ENCODE measurements at regions not wholly inside any gene's neighbourhood (a gene's known extent, or its start where the extent isn't known, plus 50 kb on each side); places are given as distances from the start of the nearest gene placed in this dataset.

DNA sequence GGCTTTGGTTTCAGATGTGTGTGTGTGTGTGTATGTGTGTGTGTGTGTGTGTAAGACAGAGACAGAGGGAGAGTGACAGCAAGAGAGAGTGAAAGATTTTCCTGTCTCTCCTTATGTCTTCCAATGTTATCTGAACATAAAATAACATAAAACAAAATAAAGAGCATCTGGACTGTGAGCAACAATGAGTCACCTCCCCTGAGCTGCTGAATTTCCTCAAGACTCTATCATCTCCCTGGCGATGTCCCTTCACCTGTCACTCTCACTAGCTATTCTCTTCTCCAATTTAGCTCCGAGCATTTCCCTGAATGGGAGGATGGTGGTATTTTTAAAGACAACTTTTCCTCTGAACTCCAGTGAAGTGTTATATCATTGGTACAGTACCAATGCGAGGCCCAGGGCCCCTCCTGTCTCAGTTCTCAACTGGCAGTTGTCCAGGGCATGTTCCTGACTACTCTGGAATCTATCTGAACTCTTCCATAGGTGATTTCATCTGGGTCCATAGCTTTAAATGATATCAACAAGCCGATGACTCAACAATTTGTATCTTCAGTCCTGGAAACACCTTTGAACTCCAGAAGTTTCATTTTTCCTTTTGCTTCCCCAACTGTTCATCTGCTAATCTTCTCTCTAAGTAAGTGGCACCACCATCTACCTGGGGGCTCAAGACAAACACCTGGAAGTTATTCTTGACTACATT is 195.0 kb upstream of the CLNK start:
- intact Hi-C loops (cut with micrococcal nuclease) = no loop called here
- Histone ChIP-seq H3K56ac (ENCODE audit: extremely low read depth, insufficient read depth, low read length) (no peak overlapping the region), H3K27ac (ENCODE audit: insufficient read depth, low read length) (no peak overlapping the region), H4K91ac (ENCODE audit: insufficient read depth, low read depth, low read length) (no peak overlapping the region), H3K4me2 (ENCODE audit: low read depth, low read length) (no peak overlapping the region), H2BK5ac (ENCODE audit: low read depth, low read length, poor library complexity, severe bottlenecking) (no peak overlapping the region), H3K36me3 (ENCODE audit: control insufficient read depth, insufficient read depth, low read length) (no peaks in the 10 kb centered on the region), H2AK9ac (replicated peaks; ENCODE audit: low read depth, low read length, poor library complexity) (no peak overlapping the region), H2BK15ac (ENCODE audit: low read depth, low read length) (no peak overlapping the region), H3K14ac (replicated peaks; ENCODE audit: low read depth, low read length) (no peak overlapping the region), H3K4me1 (ENCODE audit: control insufficient read depth, insufficient read depth, low read length) (no peaks in the 10 kb centered on the region), H3K79me1 (ENCODE audit: low read depth in 1 of 2, low read length in 2 of 2) (no peaks in the 10 kb centered on the region), H2BK20ac (ENCODE audit: low read depth, low read length) (no peak overlapping the region), H3K4ac (ENCODE audit: low read depth, low read length) (no peak overlapping the region), H3K9ac (ENCODE audit: low read depth, low read length) (no peak overlapping the region), H3K27me3 (ENCODE audit: control insufficient read depth, insufficient read depth, low read length) (no peaks in the 10 kb centered on the region), H3K4me3 (ENCODE audit: insufficient read depth, low read depth, low read length) (no peak overlapping the region), H4K20me1 (ENCODE audit: insufficient read depth, low read length) (no peaks in the 10 kb centered on the region), H2BK120ac (ENCODE audit: low read depth, low read length) (no peak overlapping the region), H3K18ac (ENCODE audit: low read depth, low read length) (no peak overlapping the region), H4K8ac (ENCODE audit: low read depth in 2 of 2, low read length in 2 of 2) (no peak overlapping the region), H2AK5ac (ENCODE audit: low read depth, low read length) (no peak overlapping the region), H3K23ac (ENCODE audit: low read depth, low read length) (no peak overlapping the region), H3K9me1 (ENCODE audit: insufficient read depth, low read length) (no peaks in the 10 kb centered on the region), H4K5ac (ENCODE audit: low read depth, low read length) (no peak overlapping the region), H2AFZ (replicated peaks; ENCODE audit: low read length, poor library complexity) (no peak overlapping the region), H3K9me3 (ENCODE audit: control insufficient read depth, insufficient read depth, low read length) (no peaks in the 10 kb centered on the region)
- DNase-seq (peak; percentile 16), ATAC-seq (ENCODE audit: low read depth) (no peak)
- dilution Hi-C loops (cut with HindIII; ENCODE audit: low sequenced_read_pairs, unreplicated experiment) = no loop called here
- in situ Hi-C loops (cut with MboI; ENCODE audit: low sequenced_read_pairs) = no loop called here
- ChIA-PET POLR2A (ENCODE audit: unreplicated experiment) (no interaction called here), CTCF (no interaction called here)
- 86% methylated on average over 1 of the region's 4 CpGs; no CpG with 5 or more reads in 1 of the 2 experiments for WGBS, 2 experiments (ENCODE audit: extremely low coverage in 2 of 2, insufficient read length in 1 of 2)
- TF ChIP-seq, protein P1, sequence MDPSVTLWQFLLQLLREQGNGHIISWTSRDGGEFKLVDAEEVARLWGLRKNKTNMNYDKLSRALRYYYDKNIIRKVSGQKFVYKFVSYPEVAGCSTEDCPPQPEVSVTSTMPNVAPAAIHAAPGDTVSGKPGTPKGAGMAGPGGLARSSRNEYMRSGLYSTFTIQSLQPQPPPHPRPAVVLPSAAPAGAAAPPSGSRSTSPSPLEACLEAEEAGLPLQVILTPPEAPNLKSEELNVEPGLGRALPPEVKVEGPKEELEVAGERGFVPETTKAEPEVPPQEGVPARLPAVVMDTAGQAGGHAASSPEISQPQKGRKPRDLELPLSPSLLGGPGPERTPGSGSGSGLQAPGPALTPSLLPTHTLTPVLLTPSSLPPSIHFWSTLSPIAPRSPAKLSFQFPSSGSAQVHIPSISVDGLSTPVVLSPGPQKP (IDR thresholded peaks at IDR 0.05; ENCODE audit: borderline replicate concordance, low read depth, low read length) = no peak
- no peak for TF ChIP-seq RCOR1 (IDR thresholded peaks at IDR 0.05; ENCODE audit: insufficient replicate concordance, low read length)
- TF ChIP-seq RAD21 (IDR thresholded peaks at IDR 0.05; ENCODE audit: low read length) = no peak
- no peak for TF ChIP-seq FOS (IDR thresholded peaks at IDR 0.05; ENCODE audit: low read depth, low read length)
- TF ChIP-seq MAFK (IDR thresholded peaks at IDR 0.05; ENCODE audit: low read depth, low read length) = no peak
- no peak for TF ChIP-seq POLR2A (IDR thresholded peaks at IDR 0.05; ENCODE audit: low read depth, low read length)
- no peak for TF ChIP-seq CEBPB (IDR thresholded peaks at IDR 0.05; ENCODE audit: low read depth, low read length)
- TF ChIP-seq BHLHE40 (IDR thresholded peaks at IDR 0.05; ENCODE audit: low read depth, low read length) = no peak
- TF ChIP-seq RFX5 (IDR thresholded peaks at IDR 0.05; ENCODE audit: low read depth, low read length) = no peak
- TF ChIP-seq MAZ (IDR thresholded peaks at IDR 0.05; ENCODE audit: borderline replicate concordance, low read depth, low read length) = no peak
- no peak for TF ChIP-seq CHD1 (IDR thresholded peaks at IDR 0.05; ENCODE audit: low read depth, low read length)
- TF ChIP-seq, protein P2, sequence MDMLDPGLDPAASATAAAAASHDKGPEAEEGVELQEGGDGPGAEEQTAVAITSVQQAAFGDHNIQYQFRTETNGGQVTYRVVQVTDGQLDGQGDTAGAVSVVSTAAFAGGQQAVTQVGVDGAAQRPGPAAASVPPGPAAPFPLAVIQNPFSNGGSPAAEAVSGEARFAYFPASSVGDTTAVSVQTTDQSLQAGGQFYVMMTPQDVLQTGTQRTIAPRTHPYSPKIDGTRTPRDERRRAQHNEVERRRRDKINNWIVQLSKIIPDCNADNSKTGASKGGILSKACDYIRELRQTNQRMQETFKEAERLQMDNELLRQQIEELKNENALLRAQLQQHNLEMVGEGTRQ (IDR thresholded peaks at IDR 0.05; ENCODE audit: low read depth, low read length) = no peak
- TF ChIP-seq NFE2L2 (IDR thresholded peaks at IDR 0.05; ENCODE audit: low read depth, low read length) = no peak
- no peak for TF ChIP-seq MXI1 (IDR thresholded peaks at IDR 0.05; ENCODE audit: borderline replicate concordance, low read depth, low read length)
- TF ChIP-seq, protein P3, sequence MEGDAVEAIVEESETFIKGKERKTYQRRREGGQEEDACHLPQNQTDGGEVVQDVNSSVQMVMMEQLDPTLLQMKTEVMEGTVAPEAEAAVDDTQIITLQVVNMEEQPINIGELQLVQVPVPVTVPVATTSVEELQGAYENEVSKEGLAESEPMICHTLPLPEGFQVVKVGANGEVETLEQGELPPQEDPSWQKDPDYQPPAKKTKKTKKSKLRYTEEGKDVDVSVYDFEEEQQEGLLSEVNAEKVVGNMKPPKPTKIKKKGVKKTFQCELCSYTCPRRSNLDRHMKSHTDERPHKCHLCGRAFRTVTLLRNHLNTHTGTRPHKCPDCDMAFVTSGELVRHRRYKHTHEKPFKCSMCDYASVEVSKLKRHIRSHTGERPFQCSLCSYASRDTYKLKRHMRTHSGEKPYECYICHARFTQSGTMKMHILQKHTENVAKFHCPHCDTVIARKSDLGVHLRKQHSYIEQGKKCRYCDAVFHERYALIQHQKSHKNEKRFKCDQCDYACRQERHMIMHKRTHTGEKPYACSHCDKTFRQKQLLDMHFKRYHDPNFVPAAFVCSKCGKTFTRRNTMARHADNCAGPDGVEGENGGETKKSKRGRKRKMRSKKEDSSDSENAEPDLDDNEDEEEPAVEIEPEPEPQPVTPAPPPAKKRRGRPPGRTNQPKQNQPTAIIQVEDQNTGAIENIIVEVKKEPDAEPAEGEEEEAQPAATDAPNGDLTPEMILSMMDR (conservative IDR thresholded peaks at IDR 0.05; ENCODE audit: low read depth, low read length) = no peak
- TF ChIP-seq SMC3 (IDR thresholded peaks at IDR 0.05; ENCODE audit: low read depth, low read length) = no peak
- no TSS peak for BruUV-seq (replicated peaks)

Measured in IMR-90 (cell line).